NCI-H2171 treated with DMSO at 0.1 percent for 48 hours (cell line): ENCODE measurements at regions not wholly inside any gene's neighbourhood (a gene's known extent, or its start where the extent isn't known, plus 50 kb on each side); places are given as distances from the start of the nearest gene placed in this dataset.

ENCODE experiments used
- DNase-seq: peaks from one replicate; lab custom pipeline; 2025; lab: John Stamatoyannopoulos, UW

GRCh38 chr20:60959971-60960370 lies 292.1 kb upstream of the CDH4 start:
- no peak for DNase-seq

GRCh38 chr20:60960500-60960899 lies 291.6 kb upstream of the CDH4 start:
- no peak for DNase-seq

GRCh38 chr20:60961551-60961950 lies 290.5 kb upstream of the CDH4 start:
- no peak for DNase-seq

- no peak for DNase-seq
Observed at GRCh38 chr20:60962367-60963045, 289.6 kb upstream of the CDH4 start.

- DNase-seq, result no peak
Observed at GRCh38 chr20:60963146-60963545, 288.9 kb upstream of the CDH4 start.

GRCh38 chr20:60964911-60965310 lies 287.1 kb upstream of the CDH4 start:
- no peak for DNase-seq

- DNase-seq, result no peak
Observed at GRCh38 chr20:60966031-60966430, 286.0 kb upstream of the CDH4 start.

- no peak for DNase-seq
Observed at GRCh38 chr20:60966766-60967165, 285.3 kb upstream of the CDH4 start.

GRCh38 chr20:60967431-60968316 lies 284.4 kb upstream of the CDH4 start:
- no peak for DNase-seq

GRCh38 chr20:60968853-60969720 lies 283.0 kb upstream of the CDH4 start:
- no peak for DNase-seq

GRCh38 chr20:60970601-60971000 lies 281.5 kb upstream of the CDH4 start:
- no peak for DNase-seq

- DNase-seq, result no peak
Observed at GRCh38 chr20:60974022-60974421, 278.0 kb upstream of the CDH4 start.

- no peak for DNase-seq
Observed at GRCh38 chr20:60974441-60974945, 277.6 kb upstream of the CDH4 start.

- no peak for DNase-seq
Observed at GRCh38 chr20:60976139-60976538, 275.9 kb upstream of the CDH4 start.

- no peak for DNase-seq
Observed at GRCh38 chr20:60976913-60977312, 275.1 kb upstream of the CDH4 start.

GRCh38 chr20:60977901-60978300 lies 274.2 kb upstream of the CDH4 start:
- DNase-seq, result no peak

GRCh38 chr20:60984666-60985065 lies 267.4 kb upstream of the CDH4 start:
- no peak for DNase-seq

- no peak for DNase-seq
Observed at GRCh38 chr20:60986506-60987156, 265.4 kb upstream of the CDH4 start.

GRCh38 chr20:60990061-60990460 lies 262.0 kb upstream of the CDH4 start:
- DNase-seq, result no peak

GRCh38 chr20:60990643-60991042 lies 261.4 kb upstream of the CDH4 start:
- no peak for DNase-seq

GRCh38 chr20:60993433-60994044 lies 258.5 kb upstream of the CDH4 start:
- no peak for DNase-seq
